CD4-positive, alpha-beta T cell treated with Interleukin-6 at 100 ng/mL for 8 hours (primary cell): ENCODE measurements at regions not wholly inside any gene's neighbourhood (a gene's known extent, or its start where the extent isn't known, plus 50 kb on each side); places are given as distances from the start of the nearest gene placed in this dataset.

Experiments
- DNase-seq: peaks from one replicate; pipeline ENCODE4 v3.0.0-alpha.2; 2020; ENCODE audit warnings: mixed read lengths, low spot score

GRCh38 chr2:171225302-171225980 lies 64.7 kb upstream of the TLK1 start:
- DNase-seq = no peak

- no peak for DNase-seq
Observed at GRCh38 chr2:171217330-171217729, 56.6 kb upstream of the TLK1 start.

- no peak for DNase-seq
Observed at GRCh38 chr2:171216631-171217030, 55.9 kb upstream of the TLK1 start.

GRCh38 chr2:171214093-171214492 lies 53.4 kb upstream of the TLK1 start:
- no peak for DNase-seq

- peak; percentile 58 for DNase-seq
Observed at GRCh38 chr2:171210864-171211431, 50.3 kb upstream of the TLK1 start.
